ENCODE measurements at regions not wholly inside any gene's neighbourhood (a gene's known extent, or its start where the extent isn't known, plus 50 kb on each side); places are given as distances from the start of the nearest gene placed in this dataset.

DNA sequence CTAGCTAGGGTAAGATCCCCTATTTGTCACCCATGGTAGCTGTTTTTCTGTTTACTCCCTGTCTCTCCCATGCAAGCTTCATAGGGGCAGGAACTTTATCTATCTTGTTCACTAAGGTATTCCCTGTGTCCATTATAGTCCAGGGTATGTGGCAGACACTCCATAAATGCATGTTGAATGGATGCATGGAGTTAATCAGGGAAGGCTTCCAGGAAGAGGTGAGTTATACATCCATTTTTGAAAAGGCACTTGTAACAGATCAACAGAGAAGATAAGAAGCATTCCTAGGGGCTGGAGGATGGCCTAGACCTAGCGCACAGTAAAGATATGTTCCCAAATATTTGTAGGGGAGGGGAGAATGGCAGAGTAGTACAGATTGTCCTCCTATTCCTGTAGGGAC, 130.3 kb downstream of the BUD13 start:
- H3K27ac ChIP-seq (replicated peaks; ENCODE audit: low read length), result no peak overlapping the region
- H3K27me3 ChIP-seq (ENCODE audit: control insufficient read depth in 3 of 3, insufficient read depth in 3 of 3, low read depth in 1 of 3, low read length in 3 of 3), result peaks cover 0 to 24% (median 0%) of the 10 kb centered on the region in 3 experiments
- no peaks in the 10 kb centered on the region for H3K36me3 ChIP-seq (replicated peaks in 1 of 2; ENCODE audit: control insufficient read depth in 2 of 2, insufficient read depth in 2 of 2, low read length in 2 of 2)
- H3K18ac ChIP-seq (ENCODE audit: low read length), result no peak overlapping the region
- peaks cover 0 to 2% of the 10 kb centered on the region in 2 donors for H3K9me3 ChIP-seq (replicated peaks in 1 of 2; ENCODE audit: control insufficient read depth in 2 of 2, insufficient read depth in 1 of 2, low read depth in 1 of 2, low read length in 2 of 2)
- no CpG with 5 or more reads among the region's 1 CpG for WGBS, 2 donors (ENCODE audit: extremely low coverage in 2 of 2, insufficient read length in 2 of 2, insufficient replicate concordance in 1 of 2)
- H2AFZ ChIP-seq (ENCODE audit: low read length), result no peak overlapping the region
- no peak overlapping the region for H3K4me3 ChIP-seq (ENCODE audit: low read length in 2 of 2)
- no peak overlapping the region for H4K8ac ChIP-seq (ENCODE audit: low read depth, low read length)
- no peak overlapping the region for H3K4me2 ChIP-seq (ENCODE audit: insufficient read depth, low read length, poor library complexity, severe bottlenecking)
- H2BK15ac ChIP-seq (ENCODE audit: low read length), result no peak overlapping the region
- H3K4ac ChIP-seq (ENCODE audit: low read length), result no peak overlapping the region
- no peak overlapping the region for H2AK5ac ChIP-seq (ENCODE audit: low read depth, low read length)
- no peak overlapping the region for H2BK12ac ChIP-seq (ENCODE audit: low read length)
- no peak overlapping the region for H4K91ac ChIP-seq (ENCODE audit: low read depth, low read length, poor library complexity)
- H3K9ac ChIP-seq (ENCODE audit: low read depth, low read length, poor library complexity), result no peak overlapping the region
- no peak overlapping the region for H2BK120ac ChIP-seq (ENCODE audit: low read depth, low read length)
- H2BK5ac ChIP-seq (ENCODE audit: low read length), result no peak overlapping the region
- peaks cover 2% of the 10 kb centered on the region in 2 donors for H3K4me1 ChIP-seq (ENCODE audit: control insufficient read depth in 2 of 2, insufficient read depth in 1 of 2, low read depth in 1 of 2, low read length in 2 of 2)
- no peak overlapping the region for H3K14ac ChIP-seq (ENCODE audit: low read length)
- no peak for DNase-seq (ENCODE audit: low spot score)
- H3K79me1 ChIP-seq (ENCODE audit: low read depth, low read length), result no peaks in the 10 kb centered on the region
- no peak overlapping the region for H3K23ac ChIP-seq (ENCODE audit: low read depth, low read length, poor library complexity)

DNA sequence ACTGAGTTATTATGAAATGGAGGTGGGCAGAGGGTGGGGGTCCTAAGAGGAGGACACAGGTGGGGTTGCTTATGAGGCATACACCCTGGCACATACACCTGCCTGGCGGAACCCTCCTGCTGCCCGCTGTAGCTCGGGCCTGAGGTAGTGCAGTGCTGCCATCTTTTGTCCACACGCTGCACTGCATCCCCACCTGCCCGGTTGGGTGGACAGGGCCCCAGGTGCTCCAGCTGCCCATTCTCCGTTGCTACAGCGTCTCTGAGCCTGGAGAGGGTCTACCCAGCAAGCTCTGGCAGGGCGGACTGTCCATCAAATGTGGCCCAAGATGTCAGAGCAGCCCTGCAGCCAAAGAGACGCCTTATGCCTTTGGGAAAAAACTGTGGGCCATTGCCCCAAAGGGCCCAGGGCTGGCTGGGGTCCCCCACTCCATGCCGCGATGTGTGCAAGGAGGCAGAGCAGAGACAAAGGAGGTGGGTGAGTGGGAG, 131.2 kb downstream of the BUD13 start:
- Histone ChIP-seq H3K36me3 (replicated peaks in 1 of 2; ENCODE audit: control insufficient read depth in 2 of 2, insufficient read depth in 2 of 2, low read length in 2 of 2) (no peaks in the 10 kb centered on the region), H2BK15ac (ENCODE audit: low read length) (no peak overlapping the region), H3K4me3 (ENCODE audit: low read length in 2 of 2) (peak overlapping the region in 1 of 2 donors; percentile 38), H4K8ac (ENCODE audit: low read depth, low read length) (no peak overlapping the region), H3K4ac (ENCODE audit: low read length) (no peak overlapping the region), H3K9ac (ENCODE audit: low read depth, low read length, poor library complexity) (no peak overlapping the region), H3K4me1 (ENCODE audit: control insufficient read depth in 2 of 2, insufficient read depth in 1 of 2, low read depth in 1 of 2, low read length in 2 of 2) (peaks cover 2% of the 10 kb centered on the region in 2 donors), H3K27ac (replicated peaks; ENCODE audit: low read length) (no peak overlapping the region), H4K91ac (ENCODE audit: low read depth, low read length, poor library complexity) (no peak overlapping the region), H2BK5ac (ENCODE audit: low read length) (no peak overlapping the region), H3K23ac (ENCODE audit: low read depth, low read length, poor library complexity) (no peak overlapping the region), H2BK120ac (ENCODE audit: low read depth, low read length) (no peak overlapping the region), H2BK12ac (ENCODE audit: low read length) (no peak overlapping the region), H3K9me3 (replicated peaks in 1 of 2; ENCODE audit: control insufficient read depth in 2 of 2, insufficient read depth in 1 of 2, low read depth in 1 of 2, low read length in 2 of 2) (peaks cover 0 to 2% of the 10 kb centered on the region in 2 donors), H2AK5ac (ENCODE audit: low read depth, low read length) (peak overlapping the region; percentile 91), H3K14ac (ENCODE audit: low read length) (no peak overlapping the region), H2AFZ (ENCODE audit: low read length) (no peak overlapping the region), H3K79me1 (ENCODE audit: low read depth, low read length) (no peaks in the 10 kb centered on the region), H3K4me2 (ENCODE audit: insufficient read depth, low read length, poor library complexity, severe bottlenecking) (no peak overlapping the region), H3K27me3 (ENCODE audit: control insufficient read depth in 3 of 3, insufficient read depth in 3 of 3, low read depth in 1 of 3, low read length in 3 of 3) (peaks cover 0 to 17% (median 0%) of the 10 kb centered on the region in 3 experiments), H3K18ac (ENCODE audit: low read length) (no peak overlapping the region)
- no CpG with 5 or more reads among the region's 11 CpGs for WGBS, 2 donors (ENCODE audit: extremely low coverage in 2 of 2, insufficient read length in 2 of 2, insufficient replicate concordance in 1 of 2)
- peak; percentile 30 for DNase-seq (ENCODE audit: low spot score)

DNA sequence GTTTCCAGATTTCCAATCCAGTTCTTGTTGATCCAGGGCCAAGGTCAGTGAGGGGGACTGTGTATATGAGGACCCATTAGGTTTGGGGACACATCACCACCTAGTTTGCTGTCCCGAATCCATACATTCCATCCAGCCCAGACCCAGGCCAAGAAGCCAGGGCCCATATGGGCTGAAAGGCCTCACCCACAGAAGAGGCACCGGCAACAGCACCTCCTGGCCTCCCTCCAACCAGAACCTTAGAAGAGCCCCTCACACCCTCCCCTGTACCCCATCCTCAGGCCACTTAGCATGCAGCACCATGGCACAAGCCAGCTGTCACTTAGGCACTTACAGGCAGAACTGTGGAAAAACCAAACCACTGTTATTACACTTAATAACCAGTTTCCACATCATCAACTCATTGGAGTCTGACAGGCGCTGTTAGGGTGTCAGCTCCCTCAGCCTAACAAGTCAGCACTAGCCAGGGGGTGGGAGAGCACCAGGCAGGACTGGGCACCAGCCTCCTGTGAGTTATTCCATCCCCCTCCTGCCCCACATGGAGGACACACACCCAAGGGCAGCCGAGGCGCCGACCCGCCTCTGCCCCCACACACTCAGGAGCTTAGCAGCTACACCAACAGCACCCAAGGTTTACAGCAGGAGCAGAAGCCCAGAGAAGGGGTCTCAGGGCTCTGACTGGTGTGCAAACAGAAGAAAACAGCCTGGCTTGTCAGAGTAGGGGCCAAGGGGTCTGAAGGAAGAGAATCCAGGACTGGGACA, 132.0 kb downstream of the BUD13 start:
- Histone ChIP-seq H2BK12ac (ENCODE audit: low read length) (no peak overlapping the region), H2BK5ac (ENCODE audit: low read length) (no peak overlapping the region), H2AFZ (ENCODE audit: low read length) (no peak overlapping the region), H2BK120ac (ENCODE audit: low read depth, low read length) (no peak overlapping the region), H3K23ac (ENCODE audit: low read depth, low read length, poor library complexity) (no peak overlapping the region), H3K4me1 (ENCODE audit: control insufficient read depth in 2 of 2, insufficient read depth in 1 of 2, low read depth in 1 of 2, low read length in 2 of 2) (peaks cover 2 to 4% of the 10 kb centered on the region in 2 donors), H3K14ac (ENCODE audit: low read length) (no peak overlapping the region), H3K4me3 (ENCODE audit: low read length in 2 of 2) (no peak overlapping the region), H2AK5ac (ENCODE audit: low read depth, low read length) (no peak overlapping the region), H2BK15ac (ENCODE audit: low read length) (no peak overlapping the region), H3K4ac (ENCODE audit: low read length) (no peak overlapping the region), H3K18ac (ENCODE audit: low read length) (no peak overlapping the region), H3K9ac (ENCODE audit: low read depth, low read length, poor library complexity) (no peak overlapping the region), H3K79me1 (ENCODE audit: low read depth, low read length) (peaks cover 2% of the 10 kb centered on the region), H4K8ac (ENCODE audit: low read depth, low read length) (no peak overlapping the region), H3K27me3 (ENCODE audit: control insufficient read depth in 3 of 3, insufficient read depth in 3 of 3, low read depth in 1 of 3, low read length in 3 of 3) (peaks cover 0 to 17% (median 0%) of the 10 kb centered on the region in 3 experiments), H4K91ac (ENCODE audit: low read depth, low read length, poor library complexity) (no peak overlapping the region), H3K4me2 (ENCODE audit: insufficient read depth, low read length, poor library complexity, severe bottlenecking) (no peak overlapping the region), H3K27ac (replicated peaks; ENCODE audit: low read length) (no peak overlapping the region), H3K36me3 (replicated peaks in 1 of 2; ENCODE audit: control insufficient read depth in 2 of 2, insufficient read depth in 2 of 2, low read length in 2 of 2) (no peaks in the 10 kb centered on the region), H3K9me3 (replicated peaks in 1 of 2; ENCODE audit: control insufficient read depth in 2 of 2, insufficient read depth in 1 of 2, low read depth in 1 of 2, low read length in 2 of 2) (no peaks in the 10 kb centered on the region)
- WGBS, 2 donors (ENCODE audit: extremely low coverage in 2 of 2, insufficient read length in 2 of 2, insufficient replicate concordance in 1 of 2), result no CpG with 5 or more reads among the region's 7 CpGs
- no peak for DNase-seq (ENCODE audit: low spot score)

DNA sequence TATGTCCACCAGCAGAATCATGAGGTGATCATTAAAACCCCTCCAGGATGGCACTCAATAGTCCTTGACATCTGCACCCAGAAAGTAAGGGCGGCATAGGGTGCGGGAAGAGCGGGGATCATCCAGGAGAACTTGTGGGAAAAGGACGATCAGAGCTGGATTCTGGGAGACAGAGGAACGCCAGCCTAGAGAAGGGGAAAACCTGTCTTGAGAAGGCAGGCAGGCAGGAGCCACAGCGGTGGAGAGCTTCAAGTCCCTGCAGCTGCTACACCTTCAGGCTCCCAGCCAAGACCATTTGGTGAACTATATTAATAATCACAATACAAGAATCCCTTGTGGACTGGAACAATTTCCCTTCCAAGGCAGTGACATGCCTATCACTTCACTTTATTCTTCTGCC, 134.3 kb downstream of the BUD13 start:
- WGBS, 2 donors (ENCODE audit: extremely low coverage in 2 of 2, insufficient read length in 2 of 2, insufficient replicate concordance in 1 of 2), result no CpG with 5 or more reads among the region's 6 CpGs
- no peak overlapping the region for H2BK5ac ChIP-seq (ENCODE audit: low read length)
- H3K9me3 ChIP-seq (replicated peaks in 1 of 2; ENCODE audit: control insufficient read depth in 2 of 2, insufficient read depth in 1 of 2, low read depth in 1 of 2, low read length in 2 of 2), result peaks cover 0 to 1% of the 10 kb centered on the region in 2 donors
- H2BK120ac ChIP-seq (ENCODE audit: low read depth, low read length), result no peak overlapping the region
- H4K8ac ChIP-seq (ENCODE audit: low read depth, low read length), result no peak overlapping the region
- H4K91ac ChIP-seq (ENCODE audit: low read depth, low read length, poor library complexity), result no peak overlapping the region
- H3K4me2 ChIP-seq (ENCODE audit: insufficient read depth, low read length, poor library complexity, severe bottlenecking), result no peak overlapping the region
- peaks cover 2% of the 10 kb centered on the region for H3K79me1 ChIP-seq (ENCODE audit: low read depth, low read length)
- no peak overlapping the region for H2AFZ ChIP-seq (ENCODE audit: low read length)
- no peak overlapping the region for H2BK15ac ChIP-seq (ENCODE audit: low read length)
- no peak for DNase-seq (ENCODE audit: low spot score)
- H3K4ac ChIP-seq (ENCODE audit: low read length), result no peak overlapping the region
- H3K27me3 ChIP-seq (ENCODE audit: control insufficient read depth in 3 of 3, insufficient read depth in 3 of 3, low read depth in 1 of 3, low read length in 3 of 3), result peaks cover 0 to 14% (median 0%) of the 10 kb centered on the region in 3 experiments
- H2AK5ac ChIP-seq (ENCODE audit: low read depth, low read length), result no peak overlapping the region
- H3K4me3 ChIP-seq (ENCODE audit: low read length in 2 of 2), result no peak overlapping the region
- no peak overlapping the region for H3K14ac ChIP-seq (ENCODE audit: low read length)
- H3K36me3 ChIP-seq (replicated peaks in 1 of 2; ENCODE audit: control insufficient read depth in 2 of 2, insufficient read depth in 2 of 2, low read length in 2 of 2), result no peaks in the 10 kb centered on the region
- no peak overlapping the region for H3K9ac ChIP-seq (ENCODE audit: low read depth, low read length, poor library complexity)
- H2BK12ac ChIP-seq (ENCODE audit: low read length), result no peak overlapping the region
- peaks cover 0 to 3% of the 10 kb centered on the region in 2 donors for H3K4me1 ChIP-seq (ENCODE audit: control insufficient read depth in 2 of 2, insufficient read depth in 1 of 2, low read depth in 1 of 2, low read length in 2 of 2)
- H3K27ac ChIP-seq (replicated peaks; ENCODE audit: low read length), result no peak overlapping the region
- H3K18ac ChIP-seq (ENCODE audit: low read length), result no peak overlapping the region
- no peak overlapping the region for H3K23ac ChIP-seq (ENCODE audit: low read depth, low read length, poor library complexity)

Measured in neuronal stem cell (in vitro differentiated cells).